ENCODE measurements at regions not wholly inside any gene's neighbourhood (a gene's known extent, or its start where the extent isn't known, plus 50 kb on each side); places are given as distances from the start of the nearest gene placed in this dataset.
A peak's percentile ranks its signal among the peaks of the same experiment; 100 is the strongest.
"Not testable (repeated sequence)": the region's sequence is repeated elsewhere in the genome, so short reads cannot be mapped to it uniquely, and the experiment has no call there.

DNA sequence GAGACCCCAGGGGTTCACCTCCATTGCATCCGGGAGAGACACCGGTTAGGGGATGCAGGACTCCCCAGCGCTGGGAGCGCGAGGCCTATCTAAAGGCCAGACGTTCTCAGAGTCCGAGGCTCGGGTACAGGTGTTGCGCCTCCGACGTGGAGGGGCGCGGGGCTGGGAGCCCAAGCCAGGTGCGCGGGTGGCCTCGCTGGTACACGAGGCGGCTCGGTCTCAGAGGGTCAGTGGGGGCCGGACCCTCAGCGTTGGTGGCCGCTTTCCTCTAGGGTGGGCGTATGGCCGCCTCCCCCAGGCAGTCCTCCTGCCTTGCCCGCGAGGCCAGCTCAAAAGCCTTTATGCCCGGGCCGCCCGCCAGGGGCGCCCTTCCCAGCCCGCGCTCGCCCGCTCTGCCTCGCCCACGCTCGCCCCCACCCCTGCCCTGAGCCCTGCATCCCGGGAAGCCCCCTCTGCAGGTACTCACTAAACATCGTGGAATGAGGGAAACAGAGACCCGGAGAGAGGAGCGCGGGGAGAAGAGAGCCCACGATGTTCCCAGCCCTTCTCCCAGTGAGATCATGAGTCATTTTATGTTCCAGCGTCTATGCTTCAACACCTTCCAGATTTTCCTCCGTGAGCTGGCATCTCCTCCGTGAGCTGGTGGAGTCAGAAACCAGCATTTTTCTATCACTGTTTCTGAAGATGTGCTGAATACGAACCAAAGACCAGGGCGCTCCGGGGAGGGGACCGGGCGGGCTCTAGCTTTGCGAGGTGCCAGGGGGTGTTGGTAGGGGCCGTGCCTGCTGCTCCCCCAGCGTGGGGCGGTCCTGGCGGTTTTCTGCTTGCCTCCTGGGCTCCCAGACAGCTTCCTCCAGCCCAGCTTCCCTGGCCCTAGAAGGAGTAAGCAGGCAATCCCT, 73.8 kb downstream of the DIO3 start:
- DNase-seq (ENCODE audit: low spot score), result no peak

GRCh38 chr14:101635749-101636560, 74.7 kb downstream of the DIO3 start:
- DNase-seq (ENCODE audit: low spot score), result no peak

- DNase-seq (ENCODE audit: low spot score), result no peak
Observed at GRCh38 chr14:101639241-101639833, 78.0 kb downstream of the DIO3 start.

DNA sequence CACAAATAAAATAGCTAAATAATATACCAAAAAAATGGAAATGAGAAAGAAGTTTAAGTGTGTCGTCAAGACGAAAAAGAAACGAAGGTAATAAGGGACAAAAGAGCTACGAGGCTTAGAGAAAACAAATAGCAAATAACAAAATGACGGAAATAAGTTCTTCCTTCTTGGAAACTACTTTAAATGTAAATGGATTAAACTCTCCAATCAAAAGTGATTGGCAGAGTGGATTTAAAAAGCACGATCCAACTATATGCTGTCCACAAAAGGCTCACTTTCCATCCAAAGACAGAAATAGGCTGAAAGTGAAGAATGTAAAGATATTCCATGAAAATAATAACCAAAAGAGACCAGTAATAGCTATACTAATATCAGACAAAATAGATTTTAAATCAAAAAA, 82.4 kb downstream of the DIO3 start:
- no peak for DNase-seq (ENCODE audit: low spot score)

DNA sequence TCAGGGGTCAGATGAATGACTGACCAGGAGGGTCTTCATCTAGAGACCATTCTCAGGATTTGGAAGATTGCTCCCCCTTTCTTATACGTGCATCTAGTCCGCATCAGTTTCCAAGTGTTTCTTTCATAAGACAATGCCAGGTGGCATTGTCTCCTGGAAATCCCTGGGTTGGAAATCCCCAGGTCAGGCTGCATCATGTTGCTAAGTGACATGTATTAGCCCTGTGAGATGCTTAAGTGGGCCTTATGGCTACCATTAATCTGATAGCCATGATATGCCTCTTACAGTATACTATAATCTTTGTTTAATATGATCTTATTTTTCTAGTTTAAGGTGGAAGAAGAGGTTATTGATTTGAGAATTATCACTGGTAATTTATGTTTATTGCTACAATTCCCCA, 92.8 kb downstream of the DIO3 start:
- DNase-seq (ENCODE audit: low spot score), result no peak

- no peak for DNase-seq (ENCODE audit: low spot score)
Observed at GRCh38 chr14:101657372-101657771, 96.1 kb downstream of the DIO3 start.

DNA sequence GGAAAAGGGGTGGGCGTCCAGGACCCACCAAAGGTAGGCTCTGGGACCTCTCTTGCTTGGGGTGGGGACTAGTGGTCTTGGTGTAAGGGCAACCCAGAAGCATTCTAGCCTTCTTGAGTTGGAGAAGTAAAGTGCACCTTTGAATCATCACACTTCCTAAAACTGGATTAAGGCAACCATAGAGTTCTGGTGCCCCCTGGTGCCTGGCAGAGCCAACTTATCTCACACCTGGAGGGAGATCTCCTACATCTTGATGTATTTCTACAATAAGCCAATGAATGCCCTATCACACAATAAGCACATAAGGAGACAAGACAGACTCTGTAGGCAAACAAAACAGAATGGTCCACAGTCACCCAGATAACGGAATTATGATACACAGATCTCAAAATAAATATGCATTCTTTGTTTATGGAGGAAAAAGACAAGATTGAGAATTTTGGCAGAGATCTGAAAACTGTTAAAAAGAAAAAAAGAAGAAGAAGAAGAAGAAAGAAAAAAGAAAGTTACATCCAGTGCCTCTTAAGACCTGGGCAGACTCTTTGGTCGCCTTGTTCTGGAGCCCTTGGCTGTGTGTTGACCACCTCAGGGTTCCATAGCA, 95.9 kb upstream of the PPP2R5C start:
- peak; percentile 79 for DNase-seq (ENCODE audit: low spot score)

DNA sequence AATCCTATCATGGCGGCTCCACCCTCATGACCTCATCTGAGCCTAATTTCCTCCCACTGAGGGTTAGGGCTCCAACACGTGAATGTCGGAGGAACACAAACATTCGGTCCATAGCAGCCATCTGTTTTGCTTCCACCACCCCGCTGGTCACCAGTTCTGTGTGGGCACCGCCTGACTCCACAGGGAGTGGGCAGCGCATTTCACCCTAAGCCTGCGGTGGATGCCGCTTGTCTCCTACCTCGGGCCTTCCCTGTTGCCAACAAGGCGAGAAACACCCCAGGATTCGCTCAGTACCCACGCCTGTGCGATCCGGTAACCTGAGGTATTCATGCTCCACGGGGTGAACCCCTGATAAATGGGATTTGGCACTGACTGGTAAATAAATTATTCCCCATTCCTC, 95.2 kb upstream of the PPP2R5C start:
- DNase-seq (ENCODE audit: low spot score), result no peak

DNA sequence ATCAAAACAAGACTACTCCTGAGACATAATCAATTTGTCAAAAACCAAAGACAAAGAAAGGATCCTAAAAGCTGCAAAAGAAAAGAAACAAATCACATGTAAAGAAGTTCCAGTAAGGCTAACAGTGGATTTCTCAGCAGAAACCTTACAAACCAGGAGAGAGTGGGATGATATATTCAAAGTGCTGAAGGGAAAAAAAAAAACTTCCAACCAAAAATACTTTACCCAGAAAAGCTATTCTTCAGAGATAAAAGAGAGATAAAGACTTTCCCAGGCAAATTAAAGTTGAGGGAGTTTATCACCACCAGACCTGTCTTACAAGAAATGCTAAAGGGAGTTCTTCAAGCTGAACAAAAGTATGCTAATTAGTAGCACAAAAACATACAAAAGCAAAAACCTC, 91.9 kb upstream of the PPP2R5C start:
- DNase-seq (ENCODE audit: low spot score), result no peak

DNA sequence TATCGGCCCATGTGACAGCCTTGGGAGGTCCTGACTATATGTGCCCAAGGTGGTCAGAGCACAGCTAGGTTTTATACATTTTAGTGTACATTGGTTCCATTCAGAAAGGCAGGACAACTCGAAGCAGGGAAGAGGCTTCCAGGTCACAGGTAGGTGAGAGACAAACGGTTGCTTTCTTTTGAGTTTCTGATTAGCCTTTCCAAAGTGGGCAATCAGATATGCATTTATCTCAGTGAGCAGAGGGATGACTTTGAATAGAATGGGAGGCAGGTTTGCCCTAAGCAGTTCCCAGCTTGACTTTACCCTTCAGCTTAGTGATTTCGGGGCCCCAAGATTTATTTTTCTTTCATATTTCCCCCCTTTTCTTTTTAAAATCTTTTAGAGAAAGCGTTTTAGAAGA, 87.6 kb upstream of the PPP2R5C start:
- no peak for DNase-seq (ENCODE audit: low spot score)

DNA sequence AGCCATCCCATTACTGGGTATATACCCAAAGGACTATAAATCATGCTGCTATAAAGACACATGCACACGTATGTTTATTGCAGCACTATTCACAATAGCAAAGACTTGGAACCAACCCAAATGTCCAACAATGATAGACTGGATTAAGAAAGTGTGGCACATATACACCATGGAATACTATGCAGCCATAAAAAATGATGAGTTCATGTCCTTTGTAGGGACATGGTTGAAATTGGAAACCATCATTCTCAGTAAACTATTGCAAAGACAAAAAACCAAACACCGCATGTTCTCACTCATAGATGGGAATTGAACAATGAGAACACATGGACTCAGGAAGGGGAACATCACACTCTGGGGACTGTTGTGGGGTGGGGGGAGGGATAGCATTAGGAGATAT, 85.7 kb upstream of the PPP2R5C start:
- DNase-seq (ENCODE audit: low spot score), result not testable (repeated sequence)

DNA sequence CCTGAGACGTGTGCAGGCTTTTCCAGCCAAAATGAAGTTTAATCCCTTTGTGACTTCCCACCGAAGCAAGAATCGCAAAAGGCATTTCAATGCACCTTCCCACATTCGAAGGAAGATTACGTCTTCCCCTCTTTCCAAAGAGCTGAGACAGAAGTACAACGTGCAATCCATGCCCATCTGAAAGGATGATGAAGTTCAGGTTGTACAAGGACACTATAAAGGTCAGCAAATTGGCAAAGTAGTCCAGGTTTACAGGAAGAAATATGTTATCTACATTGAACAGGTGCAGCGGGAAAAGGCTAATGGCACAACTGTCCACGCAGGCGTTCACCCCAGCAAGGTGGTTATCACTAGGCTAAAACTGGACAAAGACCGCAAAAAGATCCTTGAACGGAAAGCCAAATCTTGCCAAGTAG, 83.6 kb upstream of the PPP2R5C start:
- not testable (repeated sequence) for DNase-seq (ENCODE audit: low spot score)

GRCh38 chr14:101681795-101682194, 79.7 kb upstream of the PPP2R5C start:
- DNase-seq (ENCODE audit: low spot score), result no peak

DNA sequence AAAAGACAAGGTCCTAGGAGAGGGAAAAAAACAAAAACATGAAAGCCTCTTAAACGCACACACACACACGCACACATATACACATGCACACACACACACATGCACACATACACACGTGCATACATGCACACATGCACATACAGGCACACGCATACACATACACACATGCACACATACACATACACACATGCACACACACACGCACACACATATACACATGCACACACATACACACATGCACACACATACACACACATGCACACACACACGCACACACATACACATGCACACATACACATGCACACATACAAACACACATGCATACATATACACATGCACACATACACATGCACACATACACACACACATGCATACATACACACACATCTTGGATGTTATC, 78.1 kb upstream of the PPP2R5C start:
- no peak for DNase-seq (ENCODE audit: low spot score)

DNA sequence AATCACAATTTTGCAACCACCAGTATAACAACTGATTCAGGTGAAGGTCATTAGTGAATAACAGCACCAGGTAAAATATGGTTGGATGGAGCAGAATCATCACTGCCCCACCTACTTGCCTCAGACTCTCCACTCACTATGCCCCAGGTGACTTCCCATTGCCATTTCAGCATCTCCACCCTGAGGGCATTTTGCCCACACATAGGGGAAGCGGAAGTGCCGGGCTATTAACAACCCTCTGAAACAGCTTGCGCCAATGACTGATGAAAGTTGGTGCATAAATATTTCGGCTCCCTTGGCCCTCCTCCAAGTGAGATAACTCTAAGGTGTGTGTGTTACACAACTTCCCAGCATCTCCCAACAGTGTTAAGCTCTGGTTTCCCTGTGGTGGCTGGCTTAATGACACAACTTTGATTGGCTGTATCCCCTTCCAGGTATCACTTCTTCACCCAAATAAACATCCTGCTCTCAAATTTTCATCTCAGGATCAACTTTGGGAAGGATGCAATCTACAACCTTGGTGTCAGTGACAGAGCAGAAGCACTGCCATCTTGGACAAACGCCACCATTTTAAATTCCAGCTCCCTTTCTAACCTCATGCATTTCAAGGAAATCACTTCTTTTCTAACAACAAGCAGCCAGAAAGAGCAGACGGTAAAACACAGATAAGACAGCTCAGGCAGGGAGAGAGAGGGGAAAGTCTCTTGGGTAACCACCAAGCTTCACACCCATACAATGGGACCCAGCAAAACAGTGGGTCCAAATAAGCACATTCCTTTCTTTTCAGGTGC, 73.6 kb upstream of the PPP2R5C start:
- no peak for DNase-seq (ENCODE audit: low spot score)

DNA sequence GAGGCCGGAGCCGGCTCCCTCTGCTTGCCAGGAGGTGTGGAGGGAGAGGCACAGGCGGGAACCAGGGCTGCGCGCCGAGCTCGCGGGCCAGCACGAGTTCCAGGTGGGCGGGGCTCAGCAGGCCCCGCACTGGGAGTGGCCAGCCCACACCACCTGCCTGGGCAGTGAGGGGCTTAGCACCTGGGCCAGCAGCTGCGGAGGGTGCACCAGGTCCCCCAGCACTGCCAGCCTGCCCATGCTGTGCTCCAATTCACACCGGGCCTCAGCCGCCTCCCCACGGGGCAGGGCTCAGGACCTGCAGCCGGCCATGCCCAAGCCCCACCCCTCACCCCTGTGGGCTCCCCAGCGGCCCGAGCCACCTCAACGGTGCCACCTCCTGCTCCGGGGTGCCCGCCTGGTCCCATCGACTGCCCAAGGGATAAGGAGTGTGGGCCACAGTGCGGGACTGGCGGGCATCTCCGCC, 72.4 kb upstream of the PPP2R5C start:
- DNase-seq (ENCODE audit: low spot score), result no peak

- DNase-seq (ENCODE audit: low spot score), result not testable (repeated sequence)
Observed at GRCh38 chr14:101689966-101690365, 71.5 kb upstream of the PPP2R5C start.

DNA sequence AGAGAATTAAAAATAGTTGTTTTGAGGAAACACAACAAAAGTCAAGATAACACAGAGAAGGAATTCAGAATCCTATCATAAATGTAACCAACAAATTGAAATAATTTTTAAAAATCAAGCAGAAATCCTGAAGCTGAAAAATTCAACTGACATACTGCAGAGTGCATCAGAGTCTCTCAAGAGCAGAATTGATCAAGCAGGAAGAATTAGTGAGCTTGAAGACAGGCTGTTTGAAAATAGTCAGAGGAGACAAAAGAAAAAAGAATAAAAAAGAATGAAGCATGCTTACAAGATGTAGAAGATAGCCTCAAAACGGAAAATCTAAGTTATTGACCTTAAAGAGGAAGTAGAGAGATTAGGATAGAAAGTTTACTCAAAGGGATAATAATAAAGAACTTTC, 65.8 kb upstream of the PPP2R5C start:
- DNase-seq (ENCODE audit: low spot score), result no peak

DNA sequence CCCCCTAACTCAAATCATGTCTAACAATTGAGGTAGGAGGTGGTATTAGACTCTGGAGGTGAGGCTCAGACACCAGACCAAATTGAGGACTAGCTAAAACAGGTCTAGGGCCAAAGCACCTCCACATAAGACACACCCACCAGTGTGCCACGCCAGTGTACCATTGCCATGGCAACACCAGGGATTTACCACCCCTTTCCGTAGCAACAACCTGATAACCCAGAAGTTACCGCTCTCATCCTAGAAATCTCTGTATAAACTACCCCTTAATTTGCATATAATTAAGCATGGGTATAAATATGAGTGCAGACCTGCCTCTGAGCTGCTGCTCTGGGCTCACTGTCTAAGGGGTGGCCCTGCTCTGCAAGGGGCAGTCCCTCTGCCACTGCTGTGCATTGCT, 57.4 kb upstream of the PPP2R5C start:
- DNase-seq (ENCODE audit: low spot score), result peak; percentile 12

DNA sequence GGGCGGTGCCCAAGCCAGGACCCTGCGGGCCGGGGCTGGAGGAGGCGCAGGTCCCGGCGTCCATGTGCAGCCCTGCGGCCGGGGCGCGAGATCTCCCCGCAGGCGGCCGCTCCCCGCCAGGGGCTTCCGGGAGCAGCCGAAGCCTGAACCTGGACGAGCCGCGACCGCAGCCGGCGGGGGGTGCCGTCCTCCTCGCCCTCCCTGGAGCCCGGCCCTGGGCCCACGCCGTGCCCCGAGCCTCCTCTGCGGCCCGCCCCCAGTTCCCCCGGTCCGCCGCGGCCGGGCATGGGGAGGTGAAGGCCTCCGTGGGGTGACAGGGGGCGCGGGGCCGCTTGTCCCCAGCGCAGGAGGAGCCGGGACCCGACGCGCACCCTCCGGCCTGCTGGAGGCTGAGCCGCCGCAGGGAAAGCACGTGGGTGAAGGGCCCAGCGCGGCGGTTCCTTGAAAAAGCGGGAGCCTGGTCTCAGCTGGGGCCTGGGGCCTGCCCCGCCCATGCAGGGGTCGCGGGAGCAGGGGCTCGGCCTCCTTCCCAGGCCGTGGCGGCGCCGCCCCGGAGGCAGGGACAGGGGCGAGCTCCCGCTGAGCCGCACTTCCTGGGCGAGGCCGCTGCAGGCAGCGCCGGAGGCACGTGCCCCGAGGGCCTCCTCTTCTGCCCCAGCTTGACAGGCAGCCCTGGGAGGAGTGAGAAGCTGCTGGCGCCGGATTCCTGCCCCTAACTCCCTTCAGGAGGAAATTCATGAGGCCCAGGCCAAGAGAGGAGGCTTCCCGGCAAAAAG, 55.6 kb upstream of the PPP2R5C start:
- DNase-seq (ENCODE audit: low spot score), result no peak
